ENCODE measurements at regions not wholly inside any gene's neighbourhood (a gene's known extent, or its start where the extent isn't known, plus 50 kb on each side); places are given as distances from the start of the nearest gene placed in this dataset.

DNA sequence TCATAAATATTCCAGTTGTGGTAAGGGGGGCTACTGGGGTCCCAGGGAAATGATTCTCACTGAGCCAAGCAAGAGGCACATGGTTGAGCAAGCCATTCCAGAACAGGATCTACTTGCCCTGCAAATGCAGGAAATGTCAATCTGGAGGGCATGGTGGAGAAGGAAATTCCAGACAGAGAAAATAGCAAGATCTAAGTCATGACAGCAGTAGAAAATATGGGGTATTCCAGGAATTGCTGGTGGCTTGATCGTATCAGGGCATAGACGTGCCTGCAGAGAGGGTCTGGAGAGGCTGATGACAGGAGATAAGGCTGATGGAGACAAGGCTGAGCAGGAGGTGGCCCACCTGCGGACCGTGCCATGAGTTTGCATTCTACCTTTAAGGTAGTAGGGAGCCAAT is 566.3 kb upstream of the CADM1 start:
- no peak for DNase-seq
- TF ChIP-seq GATA1 (IDR thresholded peaks at IDR 0.05; ENCODE audit: low read depth, low read length) (no peak), POLR2A (IDR thresholded peaks at IDR 0.05; ENCODE audit: low read length) (no peak)

DNA sequence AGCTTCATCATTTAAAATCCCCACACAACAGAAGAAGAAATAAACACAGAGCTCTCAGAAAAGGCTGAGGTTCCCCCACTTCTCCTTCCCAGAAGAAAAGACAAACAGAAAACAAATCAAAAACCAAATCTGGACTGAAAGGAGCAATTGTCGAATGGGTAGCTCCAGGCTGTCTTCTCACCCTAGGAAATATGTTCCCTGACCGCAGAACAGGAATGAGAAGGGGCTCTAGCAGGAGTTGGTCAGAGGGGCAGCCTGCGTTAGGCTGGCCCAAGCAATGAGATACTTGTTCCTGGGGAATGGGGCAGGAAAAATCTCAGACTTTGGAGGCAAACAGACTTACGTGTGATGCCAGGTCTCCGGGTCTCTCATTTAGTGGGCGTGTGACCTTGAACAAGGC is 562.6 kb upstream of the CADM1 start:
- no peak for DNase-seq
- TF ChIP-seq POLR2A (IDR thresholded peaks at IDR 0.05; ENCODE audit: low read length) = no peak
- TF ChIP-seq GATA1 (IDR thresholded peaks at IDR 0.05; ENCODE audit: low read depth, low read length) = no peak

DNA sequence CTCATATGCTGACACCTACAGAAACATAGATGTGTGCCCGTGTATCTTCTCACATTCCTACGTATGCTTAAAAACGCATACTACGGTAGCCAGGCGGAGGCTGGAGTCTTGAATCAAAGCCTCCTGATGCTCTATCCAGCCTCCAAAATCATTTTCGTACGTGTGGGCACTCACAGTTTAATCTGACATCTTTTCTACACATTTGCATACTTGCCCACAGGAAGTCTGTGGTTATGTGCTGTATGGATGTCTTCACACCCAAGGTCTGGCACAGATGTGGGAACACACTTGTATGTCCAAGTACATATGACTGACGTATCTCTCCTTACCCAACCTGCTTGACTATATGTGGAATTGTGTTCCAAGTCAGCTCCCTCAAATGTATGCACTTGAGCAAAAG is 561.8 kb upstream of the CADM1 start:
- no peak for DNase-seq
- TF ChIP-seq GATA1 (IDR thresholded peaks at IDR 0.05; ENCODE audit: low read depth, low read length) (no peak), POLR2A (IDR thresholded peaks at IDR 0.05; ENCODE audit: low read length) (no peak)

DNA sequence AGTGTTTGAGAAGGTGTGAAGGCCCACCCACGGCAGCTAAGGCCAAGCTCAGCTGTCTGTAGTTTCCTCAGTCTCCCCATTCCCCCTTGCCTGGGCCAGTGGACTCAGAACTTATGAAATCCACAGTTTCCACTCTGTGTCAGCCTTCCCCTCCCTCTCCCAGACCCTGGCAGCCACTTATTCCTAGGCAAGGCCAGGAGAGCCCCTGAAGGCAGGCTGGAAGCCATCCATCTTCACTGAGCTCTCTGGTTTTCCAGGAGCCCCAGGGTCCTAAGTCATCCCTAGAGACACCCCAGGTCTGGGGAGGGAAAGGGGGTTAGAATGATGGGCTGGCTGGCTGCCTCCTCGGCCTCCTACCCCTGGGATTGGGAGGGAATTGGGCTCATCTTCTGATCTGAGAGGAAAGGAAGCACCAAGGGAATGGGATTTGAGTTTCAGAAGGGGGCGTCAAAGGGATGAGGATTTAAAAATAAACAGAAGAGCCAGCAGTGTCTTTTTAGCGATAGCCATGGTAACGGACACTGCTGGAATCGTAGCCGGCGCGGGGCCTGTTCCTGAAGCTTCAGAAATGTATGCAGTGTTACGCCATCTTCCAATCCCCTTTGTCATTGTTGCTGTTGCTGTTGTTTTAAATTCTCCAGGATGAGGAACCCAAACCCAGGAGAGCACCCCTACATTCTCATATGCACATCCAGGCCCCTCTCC is 561.1 kb upstream of the CADM1 start:
- TF ChIP-seq GATA1 (IDR thresholded peaks at IDR 0.05; ENCODE audit: low read depth, low read length) (no peak), POLR2A (IDR thresholded peaks at IDR 0.05; ENCODE audit: low read length) (no peak)
- DNase-seq = no peak

DNA sequence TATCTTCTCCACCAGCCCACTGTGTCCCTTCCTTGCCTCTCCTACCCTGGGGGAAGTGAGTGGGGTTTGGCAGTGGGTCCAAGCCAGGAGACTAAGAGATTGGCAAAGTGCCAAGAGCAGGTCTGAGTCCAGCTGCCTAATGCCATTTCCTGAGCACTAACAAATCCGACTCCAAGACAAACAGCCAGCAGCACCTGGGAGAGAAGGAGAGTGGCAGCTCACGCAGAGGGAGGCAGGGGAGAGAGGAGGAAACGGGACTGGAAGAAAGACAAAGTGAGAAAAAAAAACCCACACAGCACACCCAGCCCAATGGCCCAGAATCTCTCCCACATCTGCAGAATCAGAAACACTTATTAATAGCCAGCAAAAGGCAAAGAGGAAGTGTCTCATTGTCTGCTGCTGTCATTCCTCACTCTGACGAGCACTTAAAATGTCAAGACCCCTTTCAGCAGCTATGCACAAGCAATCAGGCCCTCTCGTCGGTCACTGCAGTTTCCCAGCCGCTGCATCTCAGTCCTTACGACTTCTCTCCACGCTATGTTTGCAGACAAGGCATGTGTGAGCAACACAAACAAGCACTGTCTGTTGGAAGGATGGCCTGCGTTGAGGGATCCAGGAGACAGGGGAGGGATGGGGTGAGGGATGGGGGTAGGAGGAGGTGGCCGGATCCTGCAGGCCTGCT is 558.4 kb upstream of the CADM1 start:
- DNase-seq = no peak
- no peak for TF ChIP-seq GATA1 (IDR thresholded peaks at IDR 0.05; ENCODE audit: low read depth, low read length)
- TF ChIP-seq POLR2A (IDR thresholded peaks at IDR 0.05; ENCODE audit: low read length) = no peak

DNA sequence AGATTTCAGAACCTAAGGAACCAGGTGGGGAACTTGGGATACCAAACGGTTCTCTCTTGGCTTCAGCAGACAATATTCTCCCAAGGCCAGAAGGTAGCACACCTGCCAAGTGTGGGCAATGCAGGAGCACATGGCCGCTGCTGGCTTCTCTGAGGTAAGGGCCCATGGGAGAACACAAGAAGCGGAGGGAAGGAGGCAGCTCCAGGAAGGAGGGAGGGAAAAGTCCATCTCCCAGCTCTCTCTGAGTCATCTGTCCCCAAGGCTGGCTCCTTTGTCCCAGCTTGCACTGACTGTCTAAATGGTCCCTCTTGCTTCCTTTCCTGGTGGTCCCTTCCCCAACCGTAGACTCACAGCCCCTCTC is 557.9 kb upstream of the CADM1 start:
- TF ChIP-seq POLR2A (IDR thresholded peaks at IDR 0.05; ENCODE audit: low read length) (no peak), GATA1 (IDR thresholded peaks at IDR 0.05; ENCODE audit: low read depth, low read length) (no peak)
- DNase-seq = no peak

DNA sequence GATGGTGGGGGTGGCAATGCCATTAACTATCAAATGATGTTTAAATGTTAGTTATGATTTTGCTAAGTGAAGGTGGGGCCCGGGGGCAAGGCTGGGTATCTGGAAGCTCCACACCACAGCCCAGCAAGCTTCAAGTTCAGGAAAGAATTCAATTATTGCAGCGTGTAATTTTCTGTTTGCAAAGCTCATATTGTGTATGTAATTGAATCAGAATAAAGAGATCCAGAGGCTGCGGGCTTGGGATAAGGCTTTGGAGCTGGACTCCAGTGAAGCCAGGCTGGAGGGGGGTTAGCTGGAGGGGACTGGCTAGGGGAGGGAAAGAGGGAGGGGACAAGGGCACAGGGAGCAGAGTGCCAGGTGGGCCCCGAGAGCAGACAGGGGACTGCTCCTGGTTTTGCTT is 557.1 kb upstream of the CADM1 start:
- TF ChIP-seq GATA1 (IDR thresholded peaks at IDR 0.05; ENCODE audit: low read depth, low read length) (no peak), POLR2A (IDR thresholded peaks at IDR 0.05; ENCODE audit: low read length) (no peak)
- no peak for DNase-seq

DNA sequence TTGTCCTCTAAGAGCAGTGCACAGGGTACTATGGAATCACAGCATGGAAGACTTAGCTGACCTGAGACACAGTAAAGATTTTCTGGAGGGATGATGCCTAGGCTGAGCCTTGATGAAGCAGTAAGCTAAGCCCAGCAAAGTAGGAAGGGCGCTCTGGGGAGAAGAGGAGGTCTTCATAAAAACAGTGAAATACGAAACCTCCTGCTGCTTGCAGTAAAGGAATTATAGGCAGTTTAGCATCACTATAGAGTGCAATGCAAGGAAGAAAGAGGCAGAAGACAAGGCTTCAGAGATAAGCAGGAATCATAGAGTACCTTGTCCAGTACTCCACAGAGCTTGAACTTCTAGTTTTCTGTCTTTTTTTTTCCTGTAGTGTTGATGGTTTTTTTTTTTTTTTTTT is 555.7 kb upstream of the CADM1 start:
- TF ChIP-seq POLR2A (IDR thresholded peaks at IDR 0.05; ENCODE audit: low read length) = no peak
- no peak for TF ChIP-seq GATA1 (IDR thresholded peaks at IDR 0.05; ENCODE audit: low read depth, low read length)
- no peak for DNase-seq

DNA sequence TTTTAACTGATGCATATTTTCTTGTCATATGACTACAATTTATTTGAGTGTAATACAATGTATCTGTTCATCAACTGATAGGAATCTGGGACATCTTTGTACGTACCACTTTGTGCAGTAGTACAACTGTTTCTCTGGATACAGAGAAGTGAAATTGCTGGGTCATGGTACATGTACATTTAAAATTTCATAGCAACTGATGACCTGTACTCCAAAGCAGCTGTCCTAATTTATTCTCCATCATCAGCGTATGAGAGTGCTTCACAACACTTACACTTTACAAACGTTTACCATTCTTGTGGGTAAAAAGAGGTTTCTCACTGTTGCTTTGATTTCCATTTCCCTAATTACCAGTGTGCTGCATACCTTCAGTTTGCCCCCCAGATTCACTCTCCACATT is 552.8 kb upstream of the CADM1 start:
- no peak for TF ChIP-seq GATA1 (IDR thresholded peaks at IDR 0.05; ENCODE audit: low read depth, low read length)
- no peak for TF ChIP-seq POLR2A (IDR thresholded peaks at IDR 0.05; ENCODE audit: low read length)
- no peak for DNase-seq

DNA sequence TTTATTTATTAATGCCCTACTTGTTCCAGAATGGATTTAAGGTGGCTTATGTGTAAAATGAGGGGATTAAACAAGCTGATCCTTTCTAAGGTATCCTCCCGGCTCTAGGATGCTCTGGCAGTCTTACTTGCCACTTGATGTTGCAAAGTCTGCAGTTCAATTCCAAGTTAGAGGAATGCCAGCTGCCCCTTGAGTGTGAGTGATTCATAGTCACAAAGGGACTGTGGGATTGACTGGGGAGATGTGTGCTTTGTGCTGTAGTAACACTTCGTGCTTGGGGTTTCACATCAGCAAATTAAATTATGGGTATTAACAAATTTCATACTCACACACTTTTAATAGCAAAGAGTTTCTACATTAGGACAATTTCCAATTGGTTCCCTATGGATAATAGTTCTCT is 550.8 kb upstream of the CADM1 start:
- DNase-seq = no peak

DNA sequence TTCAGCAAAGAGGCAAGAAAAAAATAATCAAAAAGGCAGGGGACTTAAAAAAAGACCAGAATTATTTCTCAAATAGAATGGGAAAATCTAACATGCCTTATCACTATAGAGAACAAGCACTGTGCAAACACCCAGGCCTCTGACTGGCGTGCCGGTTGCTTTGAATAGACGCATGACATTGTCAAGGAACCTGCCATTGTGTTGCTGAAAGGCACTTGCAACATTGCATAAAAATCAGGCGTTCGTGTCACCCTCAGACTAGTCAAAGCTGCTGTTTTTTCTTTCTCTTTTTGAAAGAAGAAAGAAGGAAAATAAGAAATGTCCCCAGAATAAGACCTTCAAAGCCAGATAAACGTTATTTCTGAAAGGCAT is 549.3 kb upstream of the CADM1 start:
- no peak for DNase-seq
- TF ChIP-seq GATA1 (IDR thresholded peaks at IDR 0.05; ENCODE audit: low read depth, low read length) = no peak
- TF ChIP-seq POLR2A (IDR thresholded peaks at IDR 0.05; ENCODE audit: low read length) = no peak

More for the DNA sequence above, 550.8 kb upstream of the CADM1 start:
- TF ChIP-seq POLR2A (IDR thresholded peaks at IDR 0.05; ENCODE audit: low read length) (no peak), GATA1 (IDR thresholded peaks at IDR 0.05; ENCODE audit: low read depth, low read length) (no peak)

DNA sequence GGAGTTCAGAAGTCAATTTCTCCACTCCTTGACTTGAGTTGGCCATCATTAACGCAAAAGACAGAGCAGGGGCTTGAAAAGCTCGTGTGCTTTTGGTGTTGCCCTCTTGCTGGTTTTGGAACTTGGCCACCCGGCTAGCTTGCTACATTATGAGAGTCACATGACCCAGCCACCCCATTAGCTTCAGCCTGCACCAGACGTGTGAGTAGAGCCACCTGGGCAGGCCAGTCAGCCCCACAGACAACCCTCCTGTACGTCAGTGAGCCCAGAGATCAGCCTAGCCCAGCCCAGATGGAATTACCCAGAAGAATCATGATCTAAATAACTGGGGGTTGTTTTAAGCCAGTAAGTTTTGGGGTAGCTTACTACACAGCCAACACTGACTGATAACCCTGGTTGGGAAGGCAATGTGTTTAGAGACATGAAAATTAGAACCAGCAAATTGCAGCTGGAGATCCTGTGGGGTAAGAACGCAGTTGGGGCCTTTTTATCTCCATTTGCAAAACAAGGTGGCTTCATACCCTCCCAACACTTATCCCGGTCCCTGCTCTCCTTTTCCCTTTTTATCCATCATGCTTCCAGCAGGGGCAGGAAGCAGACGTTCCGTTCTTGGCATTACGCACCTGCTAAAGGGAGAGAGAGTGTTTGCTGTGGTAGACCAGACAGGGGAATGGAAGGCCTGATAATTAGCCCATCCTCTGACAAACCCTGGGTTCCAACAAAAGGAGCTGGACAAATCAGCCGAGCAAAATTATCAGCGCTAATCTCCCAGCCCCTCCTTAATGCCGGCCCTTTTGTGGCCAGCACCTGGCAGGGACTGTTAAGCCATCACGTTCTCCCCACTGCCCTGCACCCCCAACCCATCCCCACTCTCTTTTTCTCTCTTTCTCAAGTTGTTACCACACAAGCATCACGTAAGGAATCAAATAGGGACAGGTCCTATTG is 548.7 kb upstream of the CADM1 start:
- TF ChIP-seq POLR2A (IDR thresholded peaks at IDR 0.05; ENCODE audit: low read length) (no peak), GATA1 (IDR thresholded peaks at IDR 0.05; ENCODE audit: low read depth, low read length) (no peak)
- DNase-seq = no peak

DNA sequence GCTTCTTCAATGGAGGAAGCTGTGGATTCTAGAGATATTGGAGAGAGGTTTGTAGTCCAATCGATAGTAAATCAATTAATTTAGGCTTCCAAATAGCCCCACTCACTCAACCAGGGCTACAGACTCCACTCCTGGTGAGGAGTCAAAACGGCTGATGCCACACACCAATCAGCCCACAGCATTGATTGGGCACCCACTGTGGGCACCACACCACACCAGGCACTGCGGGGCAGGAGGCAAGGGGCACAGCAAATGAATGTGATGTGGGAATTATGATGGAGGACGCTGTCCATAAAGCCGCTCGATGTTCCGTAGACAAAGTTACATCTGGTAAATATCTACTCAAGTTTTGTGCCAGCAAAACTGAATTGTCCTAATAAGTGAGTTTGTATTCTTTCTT is 547.3 kb upstream of the CADM1 start:
- no peak for TF ChIP-seq GATA1 (IDR thresholded peaks at IDR 0.05; ENCODE audit: low read depth, low read length)
- TF ChIP-seq POLR2A (IDR thresholded peaks at IDR 0.05; ENCODE audit: low read length) = no peak
- no peak for DNase-seq

DNA sequence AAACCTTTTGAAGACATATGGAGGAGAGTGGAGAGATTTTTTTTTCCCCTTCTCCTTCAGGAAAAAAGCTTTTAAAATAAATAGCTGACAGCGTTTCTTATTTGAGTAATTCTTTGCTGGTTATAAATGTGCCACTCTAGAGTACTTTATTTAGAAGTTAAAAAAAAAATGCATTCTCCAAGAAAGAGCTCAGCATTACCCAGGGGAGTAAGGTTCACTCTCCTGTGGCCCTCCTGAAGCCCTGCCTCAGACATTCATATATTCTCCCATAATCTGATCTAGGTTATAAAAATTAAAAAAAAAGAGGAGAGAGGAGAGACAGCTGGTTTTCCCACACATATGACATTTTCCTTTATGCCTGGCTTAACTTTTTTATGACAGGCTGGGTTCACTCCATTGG is 545.2 kb upstream of the CADM1 start:
- TF ChIP-seq GATA1 (IDR thresholded peaks at IDR 0.05; ENCODE audit: low read depth, low read length) = no peak
- DNase-seq = no peak

All from erythroblast (primary cell).